ENCODE measurements at regions not wholly inside any gene's neighbourhood (a gene's known extent, or its start where the extent isn't known, plus 50 kb on each side); places are given as distances from the start of the nearest gene placed in this dataset.
"Not testable (repeated sequence)": the region's sequence is repeated elsewhere in the genome, so short reads cannot be mapped to it uniquely, and the experiment has no call there.

GRCh38 chr12:73973486-73973885 lies 564.1 kb upstream of the ATXN7L3B start:
- no peaks in the 10 kb centered on the region for H3K4me1 ChIP-seq
- no peak for DNase-seq (ENCODE audit: low spot score in 2 of 2)
- TF ChIP-seq, protein P1, sequence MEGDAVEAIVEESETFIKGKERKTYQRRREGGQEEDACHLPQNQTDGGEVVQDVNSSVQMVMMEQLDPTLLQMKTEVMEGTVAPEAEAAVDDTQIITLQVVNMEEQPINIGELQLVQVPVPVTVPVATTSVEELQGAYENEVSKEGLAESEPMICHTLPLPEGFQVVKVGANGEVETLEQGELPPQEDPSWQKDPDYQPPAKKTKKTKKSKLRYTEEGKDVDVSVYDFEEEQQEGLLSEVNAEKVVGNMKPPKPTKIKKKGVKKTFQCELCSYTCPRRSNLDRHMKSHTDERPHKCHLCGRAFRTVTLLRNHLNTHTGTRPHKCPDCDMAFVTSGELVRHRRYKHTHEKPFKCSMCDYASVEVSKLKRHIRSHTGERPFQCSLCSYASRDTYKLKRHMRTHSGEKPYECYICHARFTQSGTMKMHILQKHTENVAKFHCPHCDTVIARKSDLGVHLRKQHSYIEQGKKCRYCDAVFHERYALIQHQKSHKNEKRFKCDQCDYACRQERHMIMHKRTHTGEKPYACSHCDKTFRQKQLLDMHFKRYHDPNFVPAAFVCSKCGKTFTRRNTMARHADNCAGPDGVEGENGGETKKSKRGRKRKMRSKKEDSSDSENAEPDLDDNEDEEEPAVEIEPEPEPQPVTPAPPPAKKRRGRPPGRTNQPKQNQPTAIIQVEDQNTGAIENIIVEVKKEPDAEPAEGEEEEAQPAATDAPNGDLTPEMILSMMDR (IDR thresholded peaks at IDR 0.05): no peak
- TF ChIP-seq POLR2A (IDR thresholded peaks at IDR 0.05) (no peak), POLR2AphosphoS5 (IDR thresholded peaks at IDR 0.05) (no peak)
- no peaks in the 10 kb centered on the region for H3K9me3 ChIP-seq
- no peak overlapping the region for H3K27ac ChIP-seq
- no peak overlapping the region for H3K4me3 ChIP-seq
- no peaks in the 10 kb centered on the region for H3K27me3 ChIP-seq
- intact Hi-C loops (cut with DNase I; ENCODE audit: low total_unique reads): no loop called here
- H3K36me3 ChIP-seq: no peaks in the 10 kb centered on the region

GRCh38 chr12:73984552-73984951 lies 553.1 kb upstream of the ATXN7L3B start:
- Histone ChIP-seq H3K9me3 (no peaks in the 10 kb centered on the region), H3K4me1 (no peaks in the 10 kb centered on the region), H3K27me3 (no peaks in the 10 kb centered on the region), H3K4me3 (no peak overlapping the region), H3K36me3 (no peaks in the 10 kb centered on the region), H3K27ac (no peak overlapping the region)
- TF ChIP-seq, protein P1 (IDR thresholded peaks at IDR 0.05): no peak
- no peak for TF ChIP-seq POLR2AphosphoS5 (IDR thresholded peaks at IDR 0.05)
- TF ChIP-seq POLR2A (IDR thresholded peaks at IDR 0.05): no peak
- intact Hi-C loops (cut with DNase I; ENCODE audit: low total_unique reads): no loop called here
- no peak for DNase-seq (ENCODE audit: low spot score in 2 of 2)

GRCh38 chr12:73991138-73991537 lies 546.5 kb upstream of the ATXN7L3B start:
- H3K9me3 ChIP-seq: no peaks in the 10 kb centered on the region
- intact Hi-C loops (cut with DNase I; ENCODE audit: low total_unique reads): no loop called here
- no peaks in the 10 kb centered on the region for H3K4me1 ChIP-seq
- H3K27ac ChIP-seq: no peak overlapping the region
- H3K36me3 ChIP-seq: no peaks in the 10 kb centered on the region
- TF ChIP-seq, protein P1 (IDR thresholded peaks at IDR 0.05): no peak
- TF ChIP-seq POLR2A (IDR thresholded peaks at IDR 0.05) (no peak), POLR2AphosphoS5 (IDR thresholded peaks at IDR 0.05) (no peak)
- no peak for DNase-seq (ENCODE audit: low spot score in 2 of 2)
- no peak overlapping the region for H3K4me3 ChIP-seq
- no peaks in the 10 kb centered on the region for H3K27me3 ChIP-seq

- TF ChIP-seq, protein P1 (IDR thresholded peaks at IDR 0.05): no peak
- TF ChIP-seq POLR2A (IDR thresholded peaks at IDR 0.05): no peak
- no peak for TF ChIP-seq POLR2AphosphoS5 (IDR thresholded peaks at IDR 0.05)
- Histone ChIP-seq H3K27ac (no peak overlapping the region), H3K27me3 (no peaks in the 10 kb centered on the region), H3K36me3 (no peaks in the 10 kb centered on the region), H3K4me3 (no peak overlapping the region), H3K9me3 (no peaks in the 10 kb centered on the region), H3K4me1 (no peaks in the 10 kb centered on the region)
- DNase-seq (ENCODE audit: low spot score in 2 of 2): no peak
- intact Hi-C loops (cut with DNase I; ENCODE audit: low total_unique reads): no loop called here
Observed at GRCh38 chr12:73998894-73999293, 538.7 kb upstream of the ATXN7L3B start.

GRCh38 chr12:74015118-74015517 lies 522.5 kb upstream of the ATXN7L3B start:
- intact Hi-C loops (cut with DNase I; ENCODE audit: low total_unique reads): no loop called here
- no peaks in the 10 kb centered on the region for H3K36me3 ChIP-seq
- no peak for TF ChIP-seq POLR2AphosphoS5 (IDR thresholded peaks at IDR 0.05)
- TF ChIP-seq, protein P1 (IDR thresholded peaks at IDR 0.05): no peak
- TF ChIP-seq POLR2A (IDR thresholded peaks at IDR 0.05): no peak
- H3K4me1 ChIP-seq: no peaks in the 10 kb centered on the region
- DNase-seq (ENCODE audit: low spot score in 2 of 2): no peak
- H3K9me3 ChIP-seq: no peaks in the 10 kb centered on the region
- H3K27ac ChIP-seq: no peak overlapping the region
- no peak overlapping the region for H3K4me3 ChIP-seq
- no peaks in the 10 kb centered on the region for H3K27me3 ChIP-seq

GRCh38 chr12:74016324-74016723 lies 521.3 kb upstream of the ATXN7L3B start:
- intact Hi-C loops (cut with DNase I; ENCODE audit: low total_unique reads); H3K4me3 ChIP-seq; DNase-seq (ENCODE audit: low spot score in 2 of 2); H3K4me1 ChIP-seq; H3K27ac ChIP-seq; H3K36me3 ChIP-seq; H3K9me3 ChIP-seq; H3K27me3 ChIP-seq: not testable (repeated sequence)

Measured in breast epithelium (tissue), 4 donors.